SK-N-SH treated with all-trans-retinoic acid at 6 μM for 48 hours (cell line): ENCODE measurements at regions not wholly inside any gene's neighbourhood (a gene's known extent, or its start where the extent isn't known, plus 50 kb on each side); places are given as distances from the start of the nearest gene placed in this dataset.
A peak's percentile ranks its signal among the peaks of the same experiment; 100 is the strongest.

ENCODE experiments used
- BACH2 ChIP-seq: fragments of 250-450 bp; sonication (Bioruptor Pico); IDR thresholded peaks from 2 replicates; pipeline ENCODE4 v1.9.0; 2021; ENCODE audit warnings: mild to moderate bottlenecking, borderline replicate concordance
- GLIS3 ChIP-seq: fragments of 250-450 bp; sonication (Bioruptor Pico); IDR thresholded peaks from 2 replicates; pipeline ENCODE4 v1.5.0; 2020; ENCODE audit warnings: mild to moderate bottlenecking, moderate library complexity
- ISL1 ChIP-seq: fragments of 250-450 bp; sonication (Bioruptor Pico); IDR thresholded peaks from 2 replicates; pipeline ENCODE4 v2.1.2; 2022; ENCODE audit warnings: mild to moderate bottlenecking, moderate library complexity
- SNAI2 ChIP-seq: fragments of 250-450 bp; sonication (Bioruptor Pico); IDR thresholded peaks from 2 replicates; pipeline ENCODE4 v1.5.0; 2020; ENCODE audit warnings: mild to moderate bottlenecking, moderate library complexity
- ZC3H10 ChIP-seq: fragments of 250-450 bp; sonication (Bioruptor Pico); IDR thresholded peaks from 2 replicates; pipeline ENCODE4 v1.5.1; 2021; ENCODE audit warnings: mild to moderate bottlenecking, moderate library complexity
- TF ChIP-seq, protein P1 (sequence below): fragments of 250-450 bp; sonication (Bioruptor Pico); IDR thresholded peaks from 2 replicates; pipeline ENCODE4 v1.5.1; 2021; ENCODE audit warnings: mild to moderate bottlenecking, moderate library complexity
- TF ChIP-seq, protein P2 (sequence below): fragments of 250-450 bp; sonication (Bioruptor Pico); IDR thresholded peaks from 2 replicates; pipeline ENCODE4 v1.8.0; 2020; ENCODE audit warnings: mild to moderate bottlenecking, moderate library complexity, borderline replicate concordance

DNA sequence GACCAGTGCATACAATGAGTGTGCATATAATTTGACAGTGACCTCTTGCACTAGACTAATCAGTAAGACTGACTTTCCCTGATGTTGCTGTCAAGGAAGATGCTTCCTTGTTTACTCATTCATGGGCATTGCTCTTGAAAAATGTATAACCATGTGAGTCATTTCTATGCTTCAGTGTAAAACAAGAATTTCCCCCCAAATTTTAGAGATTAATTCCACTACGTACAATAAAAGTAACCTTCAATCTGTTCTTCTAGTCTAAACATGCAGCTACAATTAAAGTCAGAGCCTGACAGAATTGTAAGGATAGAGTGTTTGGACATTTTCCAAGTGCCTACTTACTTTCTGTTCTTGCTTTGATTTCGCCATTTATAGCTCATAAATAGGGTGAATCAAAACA lies 935.7 kb downstream of the RAPGEF2 start:
- TF ChIP-seq ISL1 (CRISPR knock-in tag) (0 out of 2 replicates have a peak, but pooled peaks have one; percentile 21), ZC3H10 (no peak), SNAI2 (CRISPR knock-in tag) (no peak), BACH2 (no peak), GLIS3 (CRISPR knock-in tag) (no peak)
- TF ChIP-seq, protein P1, sequence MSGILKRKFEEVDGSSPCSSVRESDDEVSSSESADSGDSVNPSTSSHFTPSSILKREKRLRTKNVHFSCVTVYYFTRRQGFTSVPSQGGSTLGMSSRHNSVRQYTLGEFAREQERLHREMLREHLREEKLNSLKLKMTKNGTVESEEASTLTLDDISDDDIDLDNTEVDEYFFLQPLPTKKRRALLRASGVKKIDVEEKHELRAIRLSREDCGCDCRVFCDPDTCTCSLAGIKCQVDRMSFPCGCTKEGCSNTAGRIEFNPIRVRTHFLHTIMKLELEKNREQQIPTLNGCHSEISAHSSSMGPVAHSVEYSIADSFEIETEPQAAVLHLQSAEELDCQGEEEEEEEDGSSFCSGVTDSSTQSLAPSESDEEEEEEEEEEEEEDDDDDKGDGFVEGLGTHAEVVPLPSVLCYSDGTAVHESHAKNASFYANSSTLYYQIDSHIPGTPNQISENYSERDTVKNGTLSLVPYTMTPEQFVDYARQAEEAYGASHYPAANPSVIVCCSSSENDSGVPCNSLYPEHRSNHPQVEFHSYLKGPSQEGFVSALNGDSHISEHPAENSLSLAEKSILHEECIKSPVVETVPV (CRISPR knock-in tag): no peak
- TF ChIP-seq, protein P2, sequence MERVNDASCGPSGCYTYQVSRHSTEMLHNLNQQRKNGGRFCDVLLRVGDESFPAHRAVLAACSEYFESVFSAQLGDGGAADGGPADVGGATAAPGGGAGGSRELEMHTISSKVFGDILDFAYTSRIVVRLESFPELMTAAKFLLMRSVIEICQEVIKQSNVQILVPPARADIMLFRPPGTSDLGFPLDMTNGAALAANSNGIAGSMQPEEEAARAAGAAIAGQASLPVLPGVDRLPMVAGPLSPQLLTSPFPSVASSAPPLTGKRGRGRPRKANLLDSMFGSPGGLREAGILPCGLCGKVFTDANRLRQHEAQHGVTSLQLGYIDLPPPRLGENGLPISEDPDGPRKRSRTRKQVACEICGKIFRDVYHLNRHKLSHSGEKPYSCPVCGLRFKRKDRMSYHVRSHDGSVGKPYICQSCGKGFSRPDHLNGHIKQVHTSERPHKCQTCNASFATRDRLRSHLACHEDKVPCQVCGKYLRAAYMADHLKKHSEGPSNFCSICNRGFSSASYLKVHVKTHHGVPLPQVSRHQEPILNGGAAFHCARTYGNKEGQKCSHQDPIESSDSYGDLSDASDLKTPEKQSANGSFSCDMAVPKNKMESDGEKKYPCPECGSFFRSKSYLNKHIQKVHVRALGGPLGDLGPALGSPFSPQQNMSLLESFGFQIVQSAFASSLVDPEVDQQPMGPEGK (CRISPR knock-in tag): no peak
